ENCODE measurements at regions not wholly inside any gene's neighbourhood (a gene's known extent, or its start where the extent isn't known, plus 50 kb on each side); places are given as distances from the start of the nearest gene placed in this dataset.

- H3K27me3 Mint-ChIP-seq (ENCODE audit: unreplicated experiment), result no peaks in the 10 kb centered on the region
- no peak for DNase-seq (ENCODE audit: low spot score)
- H3K4me1 Mint-ChIP-seq (ENCODE audit: unreplicated experiment), result no peaks in the 10 kb centered on the region
- TF ChIP-seq CTCF (IDR thresholded peaks at IDR 0.05; ENCODE audit: unreplicated experiment), result no peak
- no peaks in the 10 kb centered on the region for H3K9me3 Mint-ChIP-seq (ENCODE audit: unreplicated experiment)
- no peaks in the 10 kb centered on the region for H3K36me3 Mint-ChIP-seq (ENCODE audit: low read depth, unreplicated experiment)
- no peak overlapping the region for H3K27ac Mint-ChIP-seq (ENCODE audit: unreplicated experiment)
- no peak overlapping the region for H3K4me3 Mint-ChIP-seq (ENCODE audit: unreplicated experiment)
Measured at GRCh38 chr2:48888066-48888465, 132.5 kb upstream of the LHCGR start.

- Mint-ChIP-seq H3K27ac (ENCODE audit: unreplicated experiment) (no peak overlapping the region), H3K9me3 (ENCODE audit: unreplicated experiment) (no peaks in the 10 kb centered on the region), H3K36me3 (ENCODE audit: low read depth, unreplicated experiment) (no peaks in the 10 kb centered on the region), H3K4me3 (ENCODE audit: unreplicated experiment) (no peak overlapping the region), H3K27me3 (ENCODE audit: unreplicated experiment) (no peaks in the 10 kb centered on the region), H3K4me1 (ENCODE audit: unreplicated experiment) (no peaks in the 10 kb centered on the region)
- no peak for DNase-seq (ENCODE audit: low spot score)
- TF ChIP-seq CTCF (IDR thresholded peaks at IDR 0.05; ENCODE audit: unreplicated experiment), result no peak
Measured at GRCh38 chr2:48886919-48887318, 131.4 kb upstream of the LHCGR start.

- Mint-ChIP-seq H3K4me3 (ENCODE audit: unreplicated experiment) (no peak overlapping the region), H3K27me3 (ENCODE audit: unreplicated experiment) (no peaks in the 10 kb centered on the region), H3K36me3 (ENCODE audit: low read depth, unreplicated experiment) (no peaks in the 10 kb centered on the region), H3K4me1 (ENCODE audit: unreplicated experiment) (no peaks in the 10 kb centered on the region), H3K27ac (ENCODE audit: unreplicated experiment) (no peak overlapping the region), H3K9me3 (ENCODE audit: unreplicated experiment) (no peaks in the 10 kb centered on the region)
- TF ChIP-seq CTCF (IDR thresholded peaks at IDR 0.05; ENCODE audit: unreplicated experiment), result no peak
- DNase-seq (ENCODE audit: low spot score), result no peak
Measured at GRCh38 chr2:48885841-48886240, 130.3 kb upstream of the LHCGR start.

- Mint-ChIP-seq H3K36me3 (ENCODE audit: low read depth, unreplicated experiment) (no peaks in the 10 kb centered on the region), H3K27ac (ENCODE audit: unreplicated experiment) (no peak overlapping the region), H3K9me3 (ENCODE audit: unreplicated experiment) (no peaks in the 10 kb centered on the region), H3K4me1 (ENCODE audit: unreplicated experiment) (no peaks in the 10 kb centered on the region), H3K27me3 (ENCODE audit: unreplicated experiment) (no peaks in the 10 kb centered on the region), H3K4me3 (ENCODE audit: unreplicated experiment) (no peak overlapping the region)
- DNase-seq (ENCODE audit: low spot score), result no peak
- TF ChIP-seq CTCF (IDR thresholded peaks at IDR 0.05; ENCODE audit: unreplicated experiment), result no peak
Measured at GRCh38 chr2:48883661-48884060, 128.1 kb upstream of the LHCGR start.

- Mint-ChIP-seq H3K27me3 (ENCODE audit: unreplicated experiment) (no peaks in the 10 kb centered on the region), H3K9me3 (ENCODE audit: unreplicated experiment) (no peaks in the 10 kb centered on the region), H3K36me3 (ENCODE audit: low read depth, unreplicated experiment) (no peaks in the 10 kb centered on the region), H3K4me3 (ENCODE audit: unreplicated experiment) (no peak overlapping the region), H3K27ac (ENCODE audit: unreplicated experiment) (no peak overlapping the region), H3K4me1 (ENCODE audit: unreplicated experiment) (peaks cover 2% of the 10 kb centered on the region)
- no peak for DNase-seq (ENCODE audit: low spot score)
- TF ChIP-seq CTCF (IDR thresholded peaks at IDR 0.05; ENCODE audit: unreplicated experiment), result no peak
Measured at GRCh38 chr2:48874282-48874681, 118.8 kb upstream of the LHCGR start.

All from endothelial cell (in vitro differentiated cells).